HG03558 (cell line): ENCODE measurements at regions not wholly inside any gene's neighbourhood (a gene's known extent, or its start where the extent isn't known, plus 50 kb on each side); places are given as distances from the start of the nearest gene placed in this dataset.

Source experiments
- ATAC-seq: cut with Tn5 transposase; IDR thresholded peaks from one replicate; pipeline ENCODE4 v1.9.1; 2021; ENCODE audit warnings: moderate number of reproducible peaks; ENCODE audit not compliant: unreplicated experiment; ENCODE audit errors: extremely low read depth

GRCh38 chr12:82174936-82175335 is 183.3 kb downstream of the CCDC59 start:
- ATAC-seq, result no peak

GRCh38 chr12:82174383-82174782 is 183.8 kb downstream of the CCDC59 start:
- ATAC-seq, result no peak

DNA sequence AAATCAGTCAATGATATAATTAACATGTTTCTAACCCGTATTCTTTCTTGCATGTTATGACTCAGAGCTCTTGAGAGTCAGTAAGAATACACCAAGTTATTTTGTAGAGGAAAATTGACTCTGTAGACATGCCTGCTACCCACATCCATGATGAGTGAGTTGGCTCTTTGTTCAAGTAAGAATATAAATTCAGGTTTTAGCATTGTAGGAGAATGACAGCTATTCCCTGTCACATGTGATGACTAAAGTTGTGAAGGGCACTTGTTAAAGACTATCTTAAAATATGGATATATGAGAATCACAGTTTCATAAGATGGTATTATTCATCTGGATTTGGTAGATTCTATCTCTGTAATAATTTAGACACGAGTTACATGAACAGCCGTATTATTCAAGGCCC is 209.1 kb downstream of the CCDC59 start:
- ATAC-seq, result no peak

- ATAC-seq, result no peak
These were observed 211.4 kb downstream of the CCDC59 start for GRCh38 chr12:82146740-82147139.

GRCh38 chr12:82144505-82144904 is 213.7 kb downstream of the CCDC59 start:
- no peak for ATAC-seq

DNA sequence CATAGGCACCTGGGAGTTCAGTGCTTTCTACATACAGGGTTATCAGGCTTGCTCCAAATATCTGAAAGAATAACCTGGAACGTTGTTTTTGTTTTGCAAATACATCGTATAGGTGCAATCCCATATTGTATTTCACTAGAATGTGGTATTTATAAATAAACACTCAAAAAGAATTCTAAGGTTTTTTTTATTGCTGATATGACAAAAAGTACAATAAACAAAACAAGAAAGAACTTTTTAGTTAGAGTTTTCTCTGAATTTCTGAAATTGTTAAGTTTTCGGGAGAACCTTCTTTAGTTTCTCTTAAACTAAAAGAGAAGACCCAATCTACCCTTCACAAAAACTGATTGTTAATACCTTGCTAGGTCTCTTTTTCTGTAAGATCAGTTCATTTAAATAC is 225.8 kb downstream of the CCDC59 start:
- ATAC-seq, result no peak

DNA sequence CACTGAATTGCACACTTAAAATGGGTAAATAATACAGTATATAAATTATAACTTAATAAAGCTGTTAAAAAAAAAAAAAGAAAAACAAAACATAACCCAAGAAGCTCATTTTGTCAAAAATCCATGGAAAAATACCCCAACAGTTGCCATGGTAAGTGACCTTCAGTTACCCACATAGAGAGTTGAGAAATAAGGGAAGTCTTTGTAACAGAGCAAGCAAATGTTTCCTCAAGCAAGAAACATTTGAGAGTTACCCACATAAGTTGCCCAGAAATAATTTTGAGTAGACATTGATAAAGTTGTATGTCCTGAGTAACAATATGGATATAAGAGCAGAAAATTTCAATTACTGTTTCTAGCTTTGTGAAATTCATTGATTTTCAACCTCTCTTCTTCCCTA is 227.4 kb downstream of the CCDC59 start:
- ATAC-seq, result no peak

DNA sequence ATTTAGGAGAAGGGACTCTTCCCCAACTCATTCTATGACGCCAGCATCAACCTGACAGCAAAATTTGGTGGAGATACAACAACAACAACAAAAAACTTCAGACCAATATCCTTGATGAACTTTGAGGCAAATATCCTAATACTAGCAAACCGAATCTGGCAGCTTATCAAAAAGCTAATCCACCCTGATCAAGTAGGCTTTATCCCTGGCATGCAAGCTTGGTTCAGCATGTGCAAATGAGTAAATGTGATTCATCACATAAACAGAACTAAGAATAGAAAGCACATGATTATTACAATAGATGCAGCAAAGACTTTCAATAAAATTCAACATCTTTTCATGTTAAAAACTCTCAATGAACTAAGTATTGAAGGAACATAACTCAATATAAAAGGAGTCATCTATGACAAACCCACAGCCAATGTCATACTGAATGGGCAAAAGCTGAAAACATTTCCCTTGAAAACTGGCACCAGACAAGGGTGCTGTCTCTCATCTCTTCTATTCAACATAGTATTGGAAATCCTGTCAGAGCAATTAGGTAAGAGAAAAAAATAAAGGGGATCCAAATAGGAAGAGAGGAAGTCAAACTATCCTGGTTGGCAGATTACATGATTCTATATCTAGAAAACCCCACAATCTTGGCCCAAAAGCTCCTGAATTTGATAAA is 233.3 kb downstream of the CCDC59 start:
- no peak for ATAC-seq

- ATAC-seq, result no peak
These were observed 236.6 kb downstream of the CCDC59 start for GRCh38 chr12:82121545-82121944.

DNA sequence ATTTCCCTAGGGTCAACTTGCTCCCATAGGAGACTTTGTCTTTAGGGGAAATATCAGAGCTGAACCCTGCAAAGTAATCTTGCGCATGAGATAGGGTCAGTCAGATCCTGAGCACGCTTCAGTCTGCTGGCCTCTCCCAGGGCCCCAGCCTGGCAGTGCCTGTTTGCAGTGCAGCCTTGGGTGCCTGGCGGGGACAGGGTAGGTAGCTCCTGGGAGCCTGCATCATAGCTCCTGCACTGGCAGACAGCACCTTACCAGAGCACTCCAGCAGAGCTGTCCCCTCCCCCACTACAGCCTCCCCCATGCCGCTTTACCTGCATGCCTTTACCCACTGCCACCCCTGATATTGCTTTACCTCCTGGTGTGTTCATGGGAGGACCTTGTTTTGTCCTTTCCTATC is 237.3 kb downstream of the CCDC59 start:
- no peak for ATAC-seq

DNA sequence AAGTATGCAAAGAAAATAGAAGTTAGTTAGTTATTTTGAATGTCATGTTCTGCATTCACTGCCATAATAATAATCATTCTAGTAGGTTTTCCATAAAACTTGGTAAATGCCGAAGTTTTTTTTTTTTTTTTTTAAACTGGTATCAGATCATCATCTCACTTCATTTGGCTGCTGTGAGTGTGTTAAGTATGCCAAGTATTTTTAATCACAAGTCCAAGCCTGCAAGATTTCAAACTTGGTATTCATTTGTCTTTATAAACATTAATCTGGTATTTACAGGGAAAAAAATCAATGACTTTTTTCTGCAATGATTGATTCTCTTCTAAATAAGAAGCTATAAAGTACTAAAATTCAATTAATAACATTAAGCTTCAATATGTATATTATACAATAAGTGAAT is 248.9 kb downstream of the CCDC59 start:
- ATAC-seq, result no peak

- no peak for ATAC-seq
These were observed 249.6 kb downstream of the CCDC59 start for GRCh38 chr12:82108615-82109014.

GRCh38 chr12:82099216-82099615 is 259.0 kb downstream of the CCDC59 start:
- ATAC-seq, result no peak

DNA sequence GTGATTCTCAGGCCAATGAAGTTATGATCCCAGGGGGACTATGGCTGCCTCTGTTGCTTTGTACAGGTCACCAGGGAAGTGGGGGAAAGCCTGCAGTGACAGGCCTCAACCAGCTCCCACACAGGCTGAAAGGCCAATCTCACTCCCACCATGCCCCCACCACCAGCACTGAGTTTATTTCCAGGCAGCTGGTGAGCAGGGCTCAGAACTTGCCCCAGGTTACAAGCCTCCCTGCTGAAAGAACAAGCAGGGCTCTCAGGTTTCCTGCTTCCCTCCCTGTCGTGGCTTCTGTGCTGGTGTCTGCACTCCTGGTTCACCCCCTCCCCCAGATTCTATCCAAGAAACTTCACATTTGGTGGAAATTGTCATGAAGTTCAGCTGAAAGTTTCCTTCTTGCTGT is 260.3 kb downstream of the CCDC59 start:
- no peak for ATAC-seq

- no peak for ATAC-seq
These were observed 260.7 kb downstream of the CCDC59 start for GRCh38 chr12:82097438-82097837.

DNA sequence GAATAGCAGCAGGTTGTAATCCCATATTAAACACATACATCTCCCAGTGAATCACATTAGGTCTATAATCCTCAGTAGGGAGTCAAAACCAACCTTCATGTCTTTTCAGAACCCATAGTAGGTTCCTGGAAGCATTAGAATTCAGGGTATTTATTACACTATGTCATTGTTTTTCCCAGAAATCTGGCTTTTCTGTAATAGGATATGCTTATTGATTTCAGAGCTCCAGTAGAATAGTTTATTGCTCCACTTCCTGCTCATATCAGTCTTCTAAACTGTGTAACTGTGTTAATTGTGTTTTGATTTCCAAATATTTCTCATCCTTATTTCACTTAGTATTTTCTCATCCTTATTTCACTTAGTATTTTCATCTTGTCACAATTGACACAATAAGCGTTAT is 268.0 kb downstream of the CCDC59 start:
- ATAC-seq, result no peak

- no peak for ATAC-seq
These were observed 268.6 kb downstream of the CCDC59 start for GRCh38 chr12:82089369-82090121.

DNA sequence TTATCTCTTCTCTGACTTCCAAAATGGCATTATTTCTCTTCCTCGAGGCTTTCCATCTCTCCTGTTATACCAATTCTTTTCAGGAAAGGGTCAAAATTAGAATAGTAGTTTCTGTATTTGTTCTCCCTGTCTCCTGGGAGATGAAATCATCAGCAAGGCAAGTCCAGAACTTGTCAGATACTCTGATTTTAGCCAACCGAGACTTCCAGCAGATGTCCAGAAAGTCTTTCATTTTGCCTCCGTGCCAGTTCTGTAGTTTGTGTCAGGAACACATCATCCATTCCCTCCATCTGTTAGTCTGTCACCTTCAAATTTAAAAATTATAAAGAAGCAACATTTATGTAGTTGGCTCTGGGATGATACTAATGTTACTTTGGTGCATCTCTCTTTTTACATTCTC is 275.7 kb downstream of the CCDC59 start:
- ATAC-seq, result no peak

GRCh38 chr12:82069931-82070514 is 288.2 kb downstream of the CCDC59 start:
- no peak for ATAC-seq

DNA sequence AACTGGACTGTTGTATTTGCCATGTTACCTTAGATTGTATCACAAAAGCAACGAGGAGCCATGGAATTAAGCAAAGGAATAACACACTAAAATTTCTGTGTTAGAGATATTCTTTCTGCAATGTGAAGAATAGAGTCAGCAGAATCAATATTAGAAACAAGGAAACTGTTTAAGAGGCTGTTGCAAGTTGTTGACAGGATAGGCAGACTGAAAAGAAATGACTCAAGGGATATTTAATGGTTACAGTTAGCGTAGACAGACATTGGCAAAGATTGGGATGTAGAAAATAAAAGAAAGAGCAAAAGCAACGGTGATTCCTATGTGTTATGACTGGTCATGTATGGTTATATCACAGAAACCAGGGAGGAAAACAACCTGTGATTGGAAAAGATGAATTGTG is 299.0 kb upstream of the PPFIA2 start:
- no peak for ATAC-seq

- ATAC-seq, result no peak
These were observed 298.6 kb upstream of the PPFIA2 start for GRCh38 chr12:82057770-82058169.

DNA sequence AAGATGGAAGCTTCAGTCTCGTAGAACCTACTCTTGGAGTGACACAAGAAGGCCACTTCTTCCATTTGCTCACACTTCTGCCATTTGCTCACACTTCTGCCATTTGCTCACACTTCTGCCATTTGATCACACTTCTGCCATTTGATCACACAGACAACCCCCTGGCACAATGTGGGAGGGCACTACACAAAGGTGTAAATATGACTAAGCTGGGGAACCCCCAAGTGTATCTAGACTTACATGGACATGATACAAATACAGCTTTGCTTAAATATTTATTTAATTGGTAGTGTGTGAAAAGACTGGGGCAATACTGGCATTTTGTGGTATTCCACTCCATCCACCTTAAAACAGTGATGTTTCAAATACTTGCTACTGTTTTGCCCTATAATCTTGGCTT is 296.2 kb upstream of the PPFIA2 start:
- no peak for ATAC-seq
